ENCODE measurements at regions not wholly inside any gene's neighbourhood (a gene's known extent, or its start where the extent isn't known, plus 50 kb on each side); places are given as distances from the start of the nearest gene placed in this dataset.

- H3K36me3 ChIP-seq (ENCODE audit: insufficient read depth, low read depth, low read length): no peaks in the 10 kb centered on the region
- H3K9me3 ChIP-seq (ENCODE audit: insufficient read depth, low read depth, low read length): no peaks in the 10 kb centered on the region
- H3K4me3 ChIP-seq (ENCODE audit: low read length): no peak overlapping the region
- no peaks in the 10 kb centered on the region for H3K4me1 ChIP-seq (ENCODE audit: insufficient read depth, low read length)
- H3K9ac ChIP-seq (ENCODE audit: low read depth, low read length): no peak overlapping the region
- no peak overlapping the region for H3K27ac ChIP-seq (ENCODE audit: low read length)
- no peaks in the 10 kb centered on the region for H3K27me3 ChIP-seq (ENCODE audit: insufficient read depth, low read length)
Observed at GRCh38 chr5:109917154-109917546, 227.4 kb downstream of the MAN2A1 start.

- Histone ChIP-seq H3K27me3 (ENCODE audit: insufficient read depth, low read length) (no peaks in the 10 kb centered on the region), H3K27ac (ENCODE audit: low read length) (no peak overlapping the region), H3K9ac (ENCODE audit: low read depth, low read length) (no peak overlapping the region), H3K4me3 (ENCODE audit: low read length) (no peak overlapping the region), H3K9me3 (ENCODE audit: insufficient read depth, low read depth, low read length) (no peaks in the 10 kb centered on the region), H3K36me3 (ENCODE audit: insufficient read depth, low read depth, low read length) (no peaks in the 10 kb centered on the region), H3K4me1 (ENCODE audit: insufficient read depth, low read length) (no peaks in the 10 kb centered on the region)
Observed at GRCh38 chr5:109917966-109918365, 228.2 kb downstream of the MAN2A1 start.

GRCh38 chr5:109920736-109921135, 231.0 kb downstream of the MAN2A1 start:
- H3K27me3 ChIP-seq (ENCODE audit: insufficient read depth, low read length): no peaks in the 10 kb centered on the region
- no peak overlapping the region for H3K9ac ChIP-seq (ENCODE audit: low read depth, low read length)
- H3K36me3 ChIP-seq (ENCODE audit: insufficient read depth, low read depth, low read length): no peaks in the 10 kb centered on the region
- no peak overlapping the region for H3K27ac ChIP-seq (ENCODE audit: low read length)
- H3K4me1 ChIP-seq (ENCODE audit: insufficient read depth, low read length): no peaks in the 10 kb centered on the region
- no peaks in the 10 kb centered on the region for H3K9me3 ChIP-seq (ENCODE audit: insufficient read depth, low read depth, low read length)
- no peak overlapping the region for H3K4me3 ChIP-seq (ENCODE audit: low read length)

DNA sequence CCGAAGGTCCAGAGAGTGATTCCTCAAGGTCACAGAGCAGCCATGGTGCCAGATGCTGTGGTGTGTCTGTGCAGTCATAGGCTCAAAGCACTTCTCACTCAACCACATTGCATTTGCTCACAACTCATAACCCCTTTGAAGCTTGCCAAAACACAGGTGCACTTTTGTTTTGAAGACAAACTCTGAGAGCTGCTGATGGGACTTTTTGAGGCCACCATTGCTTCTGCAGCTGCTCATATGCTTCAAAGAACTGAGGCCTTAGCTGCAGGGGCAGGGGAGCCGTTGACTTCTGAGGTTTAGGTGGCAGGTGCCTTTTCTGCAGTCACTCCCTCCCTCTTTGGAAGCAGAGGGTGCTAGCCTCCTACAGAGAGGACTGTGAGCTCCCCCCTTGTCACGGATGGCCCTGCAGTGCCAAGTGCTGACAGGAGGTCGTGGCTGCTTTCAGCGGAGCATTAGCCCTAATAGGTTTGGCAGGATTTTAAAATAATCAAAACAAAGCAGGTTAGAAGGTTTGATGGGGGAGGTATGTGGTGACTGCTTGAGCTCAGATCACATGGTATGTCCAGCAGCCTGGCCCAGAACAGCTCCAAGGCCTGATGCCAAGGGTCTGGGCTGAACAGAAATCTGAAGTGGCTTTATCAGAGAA, 232.1 kb downstream of the MAN2A1 start:
- no peaks in the 10 kb centered on the region for H3K27me3 ChIP-seq (ENCODE audit: insufficient read depth, low read length)
- no peak overlapping the region for H3K27ac ChIP-seq (ENCODE audit: low read length)
- H3K36me3 ChIP-seq (ENCODE audit: insufficient read depth, low read depth, low read length): no peaks in the 10 kb centered on the region
- no peak overlapping the region for H3K4me3 ChIP-seq (ENCODE audit: low read length)
- H3K4me1 ChIP-seq (ENCODE audit: insufficient read depth, low read length): no peaks in the 10 kb centered on the region
- H3K9me3 ChIP-seq (ENCODE audit: insufficient read depth, low read depth, low read length): no peaks in the 10 kb centered on the region
- no peak overlapping the region for H3K9ac ChIP-seq (ENCODE audit: low read depth, low read length)

- H3K9me3 ChIP-seq (ENCODE audit: insufficient read depth, low read depth, low read length): no peaks in the 10 kb centered on the region
- no peak overlapping the region for H3K4me3 ChIP-seq (ENCODE audit: low read length)
- no peak overlapping the region for H3K27ac ChIP-seq (ENCODE audit: low read length)
- H3K36me3 ChIP-seq (ENCODE audit: insufficient read depth, low read depth, low read length): no peaks in the 10 kb centered on the region
- H3K27me3 ChIP-seq (ENCODE audit: insufficient read depth, low read length): no peaks in the 10 kb centered on the region
- no peak overlapping the region for H3K9ac ChIP-seq (ENCODE audit: low read depth, low read length)
- H3K4me1 ChIP-seq (ENCODE audit: insufficient read depth, low read length): no peaks in the 10 kb centered on the region
Observed at GRCh38 chr5:109922381-109922995, 232.8 kb downstream of the MAN2A1 start.

- Histone ChIP-seq H3K9ac (ENCODE audit: low read depth, low read length) (no peak overlapping the region), H3K27me3 (ENCODE audit: insufficient read depth, low read length) (no peaks in the 10 kb centered on the region), H3K27ac (ENCODE audit: low read length) (no peak overlapping the region), H3K4me3 (ENCODE audit: low read length) (no peak overlapping the region), H3K36me3 (ENCODE audit: insufficient read depth, low read depth, low read length) (no peaks in the 10 kb centered on the region), H3K4me1 (ENCODE audit: insufficient read depth, low read length) (no peaks in the 10 kb centered on the region), H3K9me3 (ENCODE audit: insufficient read depth, low read depth, low read length) (no peaks in the 10 kb centered on the region)
Observed at GRCh38 chr5:109923205-109923604, 233.5 kb downstream of the MAN2A1 start.

DNA sequence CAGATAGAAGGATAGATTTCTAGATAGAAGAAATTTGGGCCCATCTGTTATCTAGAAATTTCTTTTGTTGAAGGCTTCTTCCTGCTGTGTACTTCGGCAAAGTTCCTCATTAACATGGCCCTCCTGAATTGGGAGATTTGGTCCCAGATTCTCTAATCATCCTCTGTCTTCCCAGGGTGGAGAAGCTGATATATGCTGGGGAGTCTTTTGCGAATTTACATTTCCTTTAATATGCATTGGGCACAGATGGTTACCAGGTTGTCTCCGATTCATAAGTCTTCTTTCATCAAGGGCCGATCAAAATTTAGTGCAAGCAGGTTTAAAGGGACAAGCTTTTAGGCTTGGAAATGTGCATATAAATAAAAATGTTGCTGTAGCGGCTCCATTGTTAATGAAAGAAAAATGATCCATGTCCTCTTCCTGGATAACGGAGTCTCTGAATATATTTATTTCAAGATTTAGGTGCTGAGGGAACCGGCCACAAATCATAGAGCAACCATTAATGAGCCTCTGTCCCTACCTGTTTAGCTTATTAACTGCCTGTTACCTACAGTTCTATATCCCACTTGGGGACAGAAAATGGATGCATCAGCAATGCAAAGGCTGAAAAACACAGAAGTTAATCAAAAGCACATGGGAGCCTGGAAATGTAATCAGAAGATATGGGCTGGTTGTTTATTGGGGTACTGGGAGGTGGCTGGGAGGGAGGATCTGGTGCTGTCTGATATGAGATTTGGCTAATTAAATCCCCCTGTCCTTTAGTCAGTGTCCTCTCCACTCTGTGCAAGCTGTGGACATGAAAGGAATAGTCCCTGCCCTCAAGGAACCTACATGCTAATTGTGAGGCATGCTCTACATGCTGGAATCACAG, 234.7 kb downstream of the MAN2A1 start:
- H3K4me3 ChIP-seq (ENCODE audit: low read length): no peak overlapping the region
- no peaks in the 10 kb centered on the region for H3K9me3 ChIP-seq (ENCODE audit: insufficient read depth, low read depth, low read length)
- H3K27me3 ChIP-seq (ENCODE audit: insufficient read depth, low read length): no peaks in the 10 kb centered on the region
- H3K36me3 ChIP-seq (ENCODE audit: insufficient read depth, low read depth, low read length): no peaks in the 10 kb centered on the region
- no peak overlapping the region for H3K9ac ChIP-seq (ENCODE audit: low read depth, low read length)
- H3K27ac ChIP-seq (ENCODE audit: low read length): no peak overlapping the region
- H3K4me1 ChIP-seq (ENCODE audit: insufficient read depth, low read length): no peaks in the 10 kb centered on the region

GRCh38 chr5:109927639-109928038, 237.9 kb downstream of the MAN2A1 start:
- no peaks in the 10 kb centered on the region for H3K27me3 ChIP-seq (ENCODE audit: insufficient read depth, low read length)
- no peaks in the 10 kb centered on the region for H3K4me1 ChIP-seq (ENCODE audit: insufficient read depth, low read length)
- no peaks in the 10 kb centered on the region for H3K9me3 ChIP-seq (ENCODE audit: insufficient read depth, low read depth, low read length)
- H3K4me3 ChIP-seq (ENCODE audit: low read length): no peak overlapping the region
- H3K9ac ChIP-seq (ENCODE audit: low read depth, low read length): no peak overlapping the region
- H3K27ac ChIP-seq (ENCODE audit: low read length): no peak overlapping the region
- no peaks in the 10 kb centered on the region for H3K36me3 ChIP-seq (ENCODE audit: insufficient read depth, low read depth, low read length)

DNA sequence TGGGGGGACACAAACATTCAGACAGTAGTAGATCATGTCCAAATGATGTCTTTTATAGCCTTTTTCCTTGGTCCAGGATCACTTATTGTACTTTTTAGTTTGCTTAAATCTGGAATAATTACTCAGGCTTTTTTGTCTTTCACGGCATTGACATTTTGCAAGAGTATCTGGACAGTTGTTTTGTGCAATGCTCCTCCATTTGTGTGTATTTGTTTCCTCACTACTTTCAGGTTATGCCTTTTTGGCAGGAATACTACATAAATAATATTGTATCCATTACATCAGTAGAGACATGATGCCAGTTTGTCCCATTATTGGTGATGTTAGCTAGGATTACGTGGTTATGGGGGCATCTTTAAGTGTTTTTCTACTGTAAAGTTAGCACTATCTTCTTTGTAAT, 238.3 kb downstream of the MAN2A1 start:
- H3K4me3 ChIP-seq (ENCODE audit: low read length): no peak overlapping the region
- no peak overlapping the region for H3K9ac ChIP-seq (ENCODE audit: low read depth, low read length)
- no peaks in the 10 kb centered on the region for H3K9me3 ChIP-seq (ENCODE audit: insufficient read depth, low read depth, low read length)
- H3K4me1 ChIP-seq (ENCODE audit: insufficient read depth, low read length): no peaks in the 10 kb centered on the region
- H3K27me3 ChIP-seq (ENCODE audit: insufficient read depth, low read length): no peaks in the 10 kb centered on the region
- H3K36me3 ChIP-seq (ENCODE audit: insufficient read depth, low read depth, low read length): no peaks in the 10 kb centered on the region
- no peak overlapping the region for H3K27ac ChIP-seq (ENCODE audit: low read length)

GRCh38 chr5:109928811-109929210, 239.1 kb downstream of the MAN2A1 start:
- no peaks in the 10 kb centered on the region for H3K9me3 ChIP-seq (ENCODE audit: insufficient read depth, low read depth, low read length)
- H3K27me3 ChIP-seq (ENCODE audit: insufficient read depth, low read length): no peaks in the 10 kb centered on the region
- H3K27ac ChIP-seq (ENCODE audit: low read length): no peak overlapping the region
- no peaks in the 10 kb centered on the region for H3K36me3 ChIP-seq (ENCODE audit: insufficient read depth, low read depth, low read length)
- no peaks in the 10 kb centered on the region for H3K4me1 ChIP-seq (ENCODE audit: insufficient read depth, low read length)
- H3K9ac ChIP-seq (ENCODE audit: low read depth, low read length): no peak overlapping the region
- H3K4me3 ChIP-seq (ENCODE audit: low read length): no peak overlapping the region

- no peaks in the 10 kb centered on the region for H3K9me3 ChIP-seq (ENCODE audit: insufficient read depth, low read depth, low read length)
- no peaks in the 10 kb centered on the region for H3K36me3 ChIP-seq (ENCODE audit: insufficient read depth, low read depth, low read length)
- H3K4me1 ChIP-seq (ENCODE audit: insufficient read depth, low read length): no peaks in the 10 kb centered on the region
- no peak overlapping the region for H3K4me3 ChIP-seq (ENCODE audit: low read length)
- no peaks in the 10 kb centered on the region for H3K27me3 ChIP-seq (ENCODE audit: insufficient read depth, low read length)
- H3K9ac ChIP-seq (ENCODE audit: low read depth, low read length): no peak overlapping the region
- no peak overlapping the region for H3K27ac ChIP-seq (ENCODE audit: low read length)
Observed at GRCh38 chr5:109929376-109929775, 239.6 kb downstream of the MAN2A1 start.

GRCh38 chr5:109929911-109930310, 240.2 kb downstream of the MAN2A1 start:
- no peaks in the 10 kb centered on the region for H3K27me3 ChIP-seq (ENCODE audit: insufficient read depth, low read length)
- no peaks in the 10 kb centered on the region for H3K4me1 ChIP-seq (ENCODE audit: insufficient read depth, low read length)
- H3K9ac ChIP-seq (ENCODE audit: low read depth, low read length): no peak overlapping the region
- H3K27ac ChIP-seq (ENCODE audit: low read length): no peak overlapping the region
- no peaks in the 10 kb centered on the region for H3K36me3 ChIP-seq (ENCODE audit: insufficient read depth, low read depth, low read length)
- H3K4me3 ChIP-seq (ENCODE audit: low read length): no peak overlapping the region
- no peaks in the 10 kb centered on the region for H3K9me3 ChIP-seq (ENCODE audit: insufficient read depth, low read depth, low read length)

All from iPS-20b (cell line).